HCT116 (cell line): ENCODE measurements at regions not wholly inside any gene's neighbourhood (a gene's known extent, or its start where the extent isn't known, plus 50 kb on each side); places are given as distances from the start of the nearest gene placed in this dataset.

Source experiments
- ATAC-seq: fragments of 200-7000 bp; cut with Tn5 transposase; 2 replicates; pipeline ENCODE4 v1.9.1; 2020; ENCODE audit warnings: mild to moderate bottlenecking, moderate library complexity
- BruUV-seq: library from RNA; stranded (reverse); fragments of 400-500 nt; replicated peaks from 2 replicates; lab custom pipeline; 2021; lab: Mats Ljungman, UMichigan
- CTCF ChIA-PET: fragments of 300-600 bp; sonication (Branson Sonifier 250); formaldehyde crosslinking; loops from one replicate; lab custom pipeline; 2021; ENCODE audit warnings: antibody characterized with exemption; lab: Charles Lee
- POLR2A ChIA-PET: fragments of 300-600, 350-600 bp; sonication (Branson Sonifier 250); formaldehyde crosslinking; loops from one replicate; lab custom pipeline; 2021; ENCODE audit warnings: antibody characterized with exemption; lab: Charles Lee
- RAD21 ChIA-PET, 2 experiments: fragments of 300-600 bp; sonication (Branson Sonifier 250); formaldehyde crosslinking; loops; one replicate each; lab custom pipeline; 2023; ENCODE audit warnings: low total read pairs in 2 of 2; ENCODE audit not compliant: uncharacterized antibody in 2 of 2, unreplicated experiment in 2 of 2, low non-redundant PET in 1 of 2; lab: Charles Lee
- DNase-seq: peaks from one replicate; pipeline ENCODE4 v3.0.0-alpha.2; 2010; ENCODE audit warnings: low read depth, low spot score
- H2AFZ ChIP-seq: fragments of 200-600 bp; shearing (Covaris generic), sonication (generic); 2 replicates; pipeline ENCODE4 v1.6.1; 2017; ENCODE audit warnings: low read depth, mixed run types, mixed read lengths, antibody characterized with exemption, low read length; ENCODE audit not compliant: poor library complexity, severe bottlenecking
- H3K27ac ChIP-seq: 2 replicates; pipeline ENCODE4 v1.5.1; 2012; ENCODE audit warnings: low read depth, low read length
- H3K27me3 ChIP-seq: fragments of 200-600 bp; sonication (generic); 2 replicates; pipeline ENCODE4 v1.6.1; 2016; ENCODE audit warnings: mixed run types, low read length, mixed read lengths; ENCODE audit not compliant: insufficient read depth
- H3K36me3 ChIP-seq, 2 experiments: fragments of 200-500 bp in 1 of 2; fragments of 200-600 bp in 1 of 2; sonication (Bioruptor generic) in 1 of 2; sonication (generic) in 1 of 2; 2 replicates each; pipeline versions ENCODE4 v1.5.1 to v1.6.1; 2014 to 2016; ENCODE audit warnings: low read length in 2 of 2, inconsistent platforms in 1 of 2, mixed read lengths in 1 of 2, mixed run types in 1 of 2; ENCODE audit not compliant: insufficient read depth in 2 of 2, control insufficient read depth in 1 of 2
- H3K4me1 ChIP-seq, 2 experiments: fragments of 200-600 bp in 1 of 2; sonication (generic) in 1 of 2; 2 replicates each; pipeline versions ENCODE4 v1.5.1 to v1.6.1; 2012 to 2017; ENCODE audit warnings: low read length in 2 of 2, inconsistent platforms in 1 of 2, mild to moderate bottlenecking in 1 of 2, mixed read lengths in 1 of 2, mixed run types in 1 of 2, moderate library complexity in 1 of 2; ENCODE audit not compliant: insufficient read depth in 2 of 2, control insufficient read depth in 1 of 2
- H3K4me2 ChIP-seq: fragments of 200-600 bp; sonication (generic); 2 replicates; pipeline ENCODE4 v1.6.1; 2017; ENCODE audit warnings: mixed run types, low read length, mixed read lengths
- H3K4me3 ChIP-seq, 2 experiments: fragments of 200-600 bp in 1 of 2; sonication (generic) in 1 of 2; replicated peaks in 1 of 2; 2 replicates each; pipeline ENCODE4 v1.5.1; 2011 to 2016; ENCODE audit warnings: low read length in 2 of 2, control low read depth in 1 of 2, low read depth in 1 of 2, mild to moderate bottlenecking in 1 of 2, mixed read lengths in 1 of 2, mixed run types in 1 of 2
- H3K79me2 ChIP-seq: fragments of 200-600 bp; sonication (generic); 2 replicates; pipeline ENCODE4 v1.6.1; 2017; ENCODE audit warnings: mild to moderate bottlenecking, mixed run types, low read length, moderate library complexity, mixed read lengths; ENCODE audit not compliant: insufficient read depth
- H3K9ac ChIP-seq: fragments of 200-600 bp; sonication (generic); 2 replicates; pipeline ENCODE4 v1.6.1; 2016; ENCODE audit warnings: low read length, mixed read lengths
- H3K9me2 ChIP-seq: fragments of 200-600 bp; sonication (generic), shearing (Covaris generic); 2 replicates; pipeline ENCODE4 v1.6.1; 2017; ENCODE audit warnings: mixed run types, mild to moderate bottlenecking, moderate library complexity; ENCODE audit not compliant: insufficient read depth
- H3K9me3 ChIP-seq, 2 experiments: fragments of 200-500 bp in 1 of 2; fragments of 200-600 bp in 1 of 2; sonication (Bioruptor generic) in 1 of 2; sonication (generic) in 1 of 2; 2 replicates each; pipeline ENCODE4 v1.6.1; 2014 to 2017; ENCODE audit warnings: low read length in 2 of 2, mixed read lengths in 2 of 2, inconsistent platforms in 1 of 2, low read depth in 1 of 2, mild to moderate bottlenecking in 1 of 2, mixed run types in 1 of 2, moderate library complexity in 1 of 2; ENCODE audit not compliant: control insufficient read depth in 1 of 2, insufficient read depth in 1 of 2
- H4K20me1 ChIP-seq: fragments of 200-600 bp; sonication (generic), shearing (Covaris generic); 2 replicates; pipeline ENCODE4 v1.6.1; 2017; ENCODE audit warnings: mixed run types, mild to moderate bottlenecking, moderate library complexity; ENCODE audit not compliant: insufficient read depth
- CEBPB ChIP-seq: IDR thresholded peaks from 2 replicates; pipeline ENCODE4 v1.6.1; 2012; ENCODE audit warnings: low read depth
- EGR1 ChIP-seq: IDR thresholded peaks from 2 replicates; pipeline ENCODE4 v1.6.1; 2012; ENCODE audit warnings: low read depth
- ELF1 ChIP-seq: IDR thresholded peaks from 2 replicates; pipeline ENCODE4 v1.6.1; 2012; ENCODE audit warnings: low read depth, borderline replicate concordance
- EZH2 ChIP-seq: fragments of 200-600 bp; sonication (generic); IDR thresholded peaks from 2 replicates; pipeline ENCODE4 v1.6.1; 2017; ENCODE audit warnings: antibody characterized with exemption, mixed run types
- EZH2phosphoT487 ChIP-seq: fragments of 200-600 bp; IDR thresholded peaks from 2 replicates; pipeline ENCODE4 v1.6.1; 2018; ENCODE audit warnings: antibody characterized with exemption, borderline replicate concordance
- FOSL1 ChIP-seq: IDR thresholded peaks from 2 replicates; pipeline ENCODE4 v1.6.1; 2012; ENCODE audit warnings: low read depth
- JUND ChIP-seq: IDR thresholded peaks from 2 replicates; pipeline ENCODE4 v1.6.1; 2012
- MAX ChIP-seq: IDR thresholded peaks from 2 replicates; pipeline ENCODE4 v1.6.1; 2012
- POLR2AphosphoS5 ChIP-seq: IDR thresholded peaks from 2 replicates; pipeline ENCODE4 v1.6.1; 2011; ENCODE audit warnings: mild to moderate bottlenecking, low read depth, low read length, moderate library complexity
- SIN3A ChIP-seq: IDR thresholded peaks from 2 replicates; pipeline ENCODE4 v1.6.1; 2012; ENCODE audit warnings: low read depth
- SP1 ChIP-seq: IDR thresholded peaks from 2 replicates; pipeline ENCODE4 v1.6.1; 2012; ENCODE audit warnings: low read depth
- SRF ChIP-seq: IDR thresholded peaks from 2 replicates; pipeline ENCODE4 v1.6.1; 2012; ENCODE audit warnings: low read depth
- TCF7L2 ChIP-seq: IDR thresholded peaks from 2 replicates; pipeline ENCODE4 v1.7.0; 2011; ENCODE audit warnings: borderline replicate concordance, inconsistent platforms; ENCODE audit not compliant: insufficient read depth, insufficient read length; ENCODE audit errors: extremely low read depth
- YY1 ChIP-seq: IDR thresholded peaks from 2 replicates; pipeline ENCODE4 v1.6.1; 2011; ENCODE audit warnings: low read length, low read depth, moderate library complexity, mild to moderate bottlenecking; ENCODE audit not compliant: insufficient replicate concordance; ENCODE audit errors: extremely low read depth
- ZBTB33 ChIP-seq: IDR thresholded peaks from 2 replicates; pipeline ENCODE4 v1.6.1; 2011; ENCODE audit warnings: mild to moderate bottlenecking, low read length, moderate library complexity; ENCODE audit not compliant: insufficient replicate concordance; ENCODE audit errors: extremely low read depth
- ZFX ChIP-seq: fragments of 450-650 bp; IDR thresholded peaks from 2 replicates; pipeline ENCODE4 v1.6.1; 2017
- intact Hi-C: fragments of 100-400 bp; cut with micrococcal nuclease; formaldehyde crosslinking; loops from 2 replicates; pipeline ENCODE4 v1.10.0; 2022
- TF ChIP-seq, protein P1 (sequence below), 3 experiments: fragments of 200-600 bp in 1 of 3; sonication (generic) in 1 of 3; IDR thresholded peaks in 2 of 3; conservative IDR thresholded peaks in 1 of 3; 2 replicates each; pipeline ENCODE4 v1.5.1; 2012 to 2017; ENCODE audit warnings: low read depth in 2 of 3, low read length in 2 of 3, antibody characterized with exemption in 1 of 3, borderline replicate concordance in 1 of 3, control low read depth in 1 of 3, mild to moderate bottlenecking in 1 of 3, mixed read lengths in 1 of 3, mixed run types in 1 of 3, moderate library complexity in 1 of 3; ENCODE audit not compliant: insufficient read depth in 1 of 3
- TF ChIP-seq, protein P2 (sequence below): IDR thresholded peaks from 2 replicates; pipeline ENCODE4 v1.6.1; 2012

DNA sequence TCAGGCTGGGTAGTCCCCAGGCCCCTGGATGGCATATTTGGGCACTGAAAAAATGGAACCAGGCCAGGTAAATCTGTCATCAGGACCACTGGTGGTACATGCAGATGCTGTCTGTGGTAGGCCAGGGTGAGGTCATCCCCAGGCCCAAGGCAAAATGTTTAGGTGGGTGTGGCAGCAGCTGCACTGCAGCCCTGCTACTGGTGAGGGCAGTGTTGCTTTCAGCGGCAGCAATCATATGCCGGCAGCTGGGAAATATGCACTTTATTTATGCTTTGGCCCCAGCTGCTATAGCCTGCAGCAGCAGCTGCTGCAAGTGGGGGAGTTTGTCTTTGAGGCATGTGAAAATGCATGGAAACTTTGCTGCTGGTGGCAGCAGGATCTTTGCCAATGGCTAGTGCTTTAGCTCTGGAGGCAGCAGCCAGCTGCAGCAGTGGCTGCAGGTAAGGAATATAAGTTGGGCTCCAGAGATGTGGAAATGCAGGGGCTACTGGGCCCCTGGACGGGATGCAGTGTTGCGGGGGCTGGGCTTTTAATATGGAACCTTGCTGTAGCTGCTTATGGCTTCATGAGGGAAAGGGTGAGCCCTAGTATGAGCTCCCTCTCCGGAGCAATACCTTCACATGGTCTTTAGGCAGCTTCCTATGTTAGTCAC is 365.7 kb upstream of the CADM1 start:
- TF ChIP-seq EGR1, result no peak
- no peak for TF ChIP-seq ELF1
- no peak for TF ChIP-seq CEBPB
- intact Hi-C loops, result no loop called here
- H3K79me2 ChIP-seq, result no peaks in the 10 kb centered on the region
- CTCF ChIA-PET, result no interaction called here
- no TSS peak for BruUV-seq
- H3K9me2 ChIP-seq, result no peaks in the 10 kb centered on the region
- DNase-seq (no peak), ATAC-seq (no peak)
- peaks cover 0 to 2% of the 10 kb centered on the region in 2 experiments; a peak in 1 of 4 replicates for H3K9me3 ChIP-seq
- H3K36me3 ChIP-seq, result no peaks in the 10 kb centered on the region
- H3K27ac ChIP-seq, result no peak overlapping the region
- H3K4me1 ChIP-seq, result no peaks in the 10 kb centered on the region
- POLR2A ChIA-PET, result no interaction called here
- H3K27me3 ChIP-seq, result no peaks in the 10 kb centered on the region
- H2AFZ ChIP-seq, result no peak overlapping the region
- H3K4me3 ChIP-seq, result no peak overlapping the region
- H3K9ac ChIP-seq, result no peak overlapping the region
- RAD21 ChIA-PET, result no interaction called here
- no peak overlapping the region for H3K4me2 ChIP-seq
- H4K20me1 ChIP-seq, result no peaks in the 10 kb centered on the region

GRCh38 chr11:115869131-115869530 is 364.9 kb upstream of the CADM1 start:
- CTCF ChIA-PET, result no interaction called here
- ATAC-seq, result no peak
- TF ChIP-seq YY1 (no peak), POLR2AphosphoS5 (no peak), ZBTB33 (no peak), MAX (no peak), SRF (no peak), SP1 (no peak), EZH2 (no peak), FOSL1 (no peak), SIN3A (no peak), EZH2phosphoT487 (no peak), JUND (no peak), ZFX (no peak), TCF7L2 (no peak)
- TF ChIP-seq, protein P1, sequence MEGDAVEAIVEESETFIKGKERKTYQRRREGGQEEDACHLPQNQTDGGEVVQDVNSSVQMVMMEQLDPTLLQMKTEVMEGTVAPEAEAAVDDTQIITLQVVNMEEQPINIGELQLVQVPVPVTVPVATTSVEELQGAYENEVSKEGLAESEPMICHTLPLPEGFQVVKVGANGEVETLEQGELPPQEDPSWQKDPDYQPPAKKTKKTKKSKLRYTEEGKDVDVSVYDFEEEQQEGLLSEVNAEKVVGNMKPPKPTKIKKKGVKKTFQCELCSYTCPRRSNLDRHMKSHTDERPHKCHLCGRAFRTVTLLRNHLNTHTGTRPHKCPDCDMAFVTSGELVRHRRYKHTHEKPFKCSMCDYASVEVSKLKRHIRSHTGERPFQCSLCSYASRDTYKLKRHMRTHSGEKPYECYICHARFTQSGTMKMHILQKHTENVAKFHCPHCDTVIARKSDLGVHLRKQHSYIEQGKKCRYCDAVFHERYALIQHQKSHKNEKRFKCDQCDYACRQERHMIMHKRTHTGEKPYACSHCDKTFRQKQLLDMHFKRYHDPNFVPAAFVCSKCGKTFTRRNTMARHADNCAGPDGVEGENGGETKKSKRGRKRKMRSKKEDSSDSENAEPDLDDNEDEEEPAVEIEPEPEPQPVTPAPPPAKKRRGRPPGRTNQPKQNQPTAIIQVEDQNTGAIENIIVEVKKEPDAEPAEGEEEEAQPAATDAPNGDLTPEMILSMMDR (IDR thresholded peaks at IDR 0.05 in 2 of 3, conservative IDR thresholded peaks at IDR 0.05 in 1 of 3; ENCODE audit: borderline replicate concordance in 1 of 3, insufficient read depth in 1 of 3, low read depth in 2 of 3, low read length in 2 of 3), result no peak
- TF ChIP-seq, protein P2, sequence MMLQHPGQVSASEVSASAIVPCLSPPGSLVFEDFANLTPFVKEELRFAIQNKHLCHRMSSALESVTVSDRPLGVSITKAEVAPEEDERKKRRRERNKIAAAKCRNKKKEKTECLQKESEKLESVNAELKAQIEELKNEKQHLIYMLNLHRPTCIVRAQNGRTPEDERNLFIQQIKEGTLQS, result no peak

More at GRCh38 chr11:115869131-115869530, 364.9 kb upstream of the CADM1 start:
- no peak for DNase-seq
- Histone ChIP-seq H2AFZ (no peak overlapping the region), H3K36me3 (no peaks in the 10 kb centered on the region), H3K4me3 (no peak overlapping the region), H3K27me3 (no peaks in the 10 kb centered on the region), H3K9ac (no peak overlapping the region), H3K9me3 (peaks cover 0 to 2% of the 10 kb centered on the region in 2 experiments; a peak in 1 of 4 replicates), H3K79me2 (no peaks in the 10 kb centered on the region), H4K20me1 (no peaks in the 10 kb centered on the region), H3K27ac (no peak overlapping the region), H3K9me2 (no peaks in the 10 kb centered on the region), H3K4me2 (no peak overlapping the region), H3K4me1 (no peaks in the 10 kb centered on the region)
- RAD21 ChIA-PET, result no interaction called here
- POLR2A ChIA-PET, result no interaction called here
- intact Hi-C loops, result no loop called here
- BruUV-seq, result no TSS peak
